ENCODE measurements at regions not wholly inside any gene's neighbourhood (a gene's known extent, or its start where the extent isn't known, plus 50 kb on each side); places are given as distances from the start of the nearest gene placed in this dataset.

GRCh38 chr9:7912037-7912535 is 112.5 kb upstream of the DMAC1 start:
- DNase-seq (no peak), ATAC-seq (peak; percentile 57)
- intact Hi-C loops (cut with micrococcal nuclease) = no loop called here

- DNase-seq (peak; percentile 32), ATAC-seq (peak; percentile 80)
- intact Hi-C loops (cut with micrococcal nuclease) = no loop called here
These were observed 110.9 kb upstream of the DMAC1 start for GRCh38 chr9:7910426-7911020.

GRCh38 chr9:7909537-7909936 is 110.0 kb upstream of the DMAC1 start:
- intact Hi-C loops (cut with micrococcal nuclease) = no loop called here
- ATAC-seq = peak; percentile 62
- DNase-seq = no peak

GRCh38 chr9:7907551-7908337 is 108.2 kb upstream of the DMAC1 start:
- ATAC-seq (no peak), DNase-seq (no peak)
- intact Hi-C loops (cut with micrococcal nuclease) = no loop called here

GRCh38 chr9:7906783-7907550 is 107.4 kb upstream of the DMAC1 start:
- ATAC-seq (no peak), DNase-seq (no peak)
- intact Hi-C loops (cut with micrococcal nuclease) = no loop called here

- ATAC-seq (no peak), DNase-seq (no peak)
- intact Hi-C loops (cut with micrococcal nuclease) = no loop called here
These were observed 102.0 kb upstream of the DMAC1 start for GRCh38 chr9:7901621-7902020.

DNA sequence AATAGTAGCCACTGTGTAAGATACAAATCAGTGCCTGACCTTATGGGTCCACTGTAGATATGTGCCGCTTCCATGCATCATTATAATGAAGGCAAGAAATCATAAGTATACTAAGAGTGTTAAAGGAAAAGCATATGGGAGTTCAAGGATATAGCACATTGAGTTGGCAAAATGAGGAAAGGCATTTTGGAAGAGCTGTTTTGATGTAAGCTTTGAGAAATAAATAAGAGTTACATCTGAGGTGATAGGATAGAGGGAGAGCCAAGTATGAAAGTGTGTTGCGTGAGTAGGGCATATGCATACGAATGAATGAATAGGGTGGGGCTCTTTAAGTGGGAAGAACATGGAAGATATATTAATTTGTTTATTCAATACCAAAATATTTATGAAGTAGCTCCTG is 101.0 kb upstream of the DMAC1 start:
- intact Hi-C loops (cut with micrococcal nuclease) = no loop called here
- ATAC-seq (no peak), DNase-seq (no peak)

- ATAC-seq = no peak
- no peak for DNase-seq
- intact Hi-C loops (cut with micrococcal nuclease) = no loop called here
These were observed 100.2 kb upstream of the DMAC1 start for GRCh38 chr9:7899753-7900152.

- intact Hi-C loops (cut with micrococcal nuclease) = no loop called here
- DNase-seq (no peak), ATAC-seq (no peak)
These were observed 94.7 kb upstream of the DMAC1 start for GRCh38 chr9:7894231-7894630.

GRCh38 chr9:7892975-7893374 is 93.4 kb upstream of the DMAC1 start:
- intact Hi-C loops (cut with micrococcal nuclease) = no loop called here
- ATAC-seq (no peak), DNase-seq (no peak)

- intact Hi-C loops (cut with micrococcal nuclease) = no loop called here
- ATAC-seq = no peak
- DNase-seq = no peak
These were observed 80.1 kb upstream of the DMAC1 start for GRCh38 chr9:7879551-7880245.

GRCh38 chr9:7871977-7872730 is 72.6 kb upstream of the DMAC1 start:
- no peak for DNase-seq
- ATAC-seq = no peak
- intact Hi-C loops (cut with micrococcal nuclease) = no loop called here

DNA sequence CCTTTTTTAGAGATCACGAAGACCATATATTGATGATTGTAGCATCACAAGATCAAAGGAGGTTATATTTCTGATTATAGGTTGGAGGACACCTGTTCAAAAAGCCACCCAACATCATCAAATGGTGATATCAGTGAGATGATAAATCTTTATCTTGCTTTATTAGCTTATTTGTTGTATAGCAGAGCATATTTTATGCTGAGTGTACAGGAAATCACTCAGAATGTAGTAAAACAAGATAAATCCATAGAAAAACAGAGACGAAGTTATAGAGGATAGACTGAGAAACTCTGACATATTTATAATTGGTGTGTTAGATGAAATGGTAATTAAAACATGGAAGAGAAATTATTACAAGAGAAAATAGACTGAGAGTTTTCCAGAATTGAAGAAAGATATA is 69.8 kb upstream of the DMAC1 start:
- intact Hi-C loops (cut with micrococcal nuclease) = no loop called here
- ATAC-seq (no peak), DNase-seq (no peak)

DNA sequence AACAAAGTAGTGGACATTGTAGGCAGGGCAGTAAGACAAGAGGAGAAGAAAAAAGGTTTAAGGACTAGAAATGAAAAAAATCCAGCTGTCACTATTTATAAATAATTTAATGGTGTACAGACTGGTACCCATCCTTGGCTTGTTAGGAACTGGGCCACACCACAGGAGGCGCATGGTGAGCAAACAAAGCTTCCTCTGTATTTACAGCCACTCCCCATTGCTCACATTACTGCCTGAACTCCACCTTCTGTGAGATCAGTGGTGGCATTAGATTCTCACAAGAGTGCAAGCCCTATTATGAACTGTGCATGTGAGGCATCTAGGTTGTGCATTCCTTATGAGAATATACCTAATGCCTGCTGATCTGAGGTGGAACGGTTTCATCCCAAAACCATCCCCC is 62.6 kb upstream of the DMAC1 start:
- ATAC-seq = no peak
- intact Hi-C loops (cut with micrococcal nuclease) = no loop called here
- no peak for DNase-seq

GRCh38 chr9:7861086-7861485 is 61.5 kb upstream of the DMAC1 start:
- intact Hi-C loops (cut with micrococcal nuclease) = no loop called here
- ATAC-seq (no peak), DNase-seq (no peak)

GRCh38 chr9:7860335-7860709 is 60.7 kb upstream of the DMAC1 start:
- DNase-seq (no peak), ATAC-seq (no peak)
- intact Hi-C loops (cut with micrococcal nuclease) = no loop called here

DNA sequence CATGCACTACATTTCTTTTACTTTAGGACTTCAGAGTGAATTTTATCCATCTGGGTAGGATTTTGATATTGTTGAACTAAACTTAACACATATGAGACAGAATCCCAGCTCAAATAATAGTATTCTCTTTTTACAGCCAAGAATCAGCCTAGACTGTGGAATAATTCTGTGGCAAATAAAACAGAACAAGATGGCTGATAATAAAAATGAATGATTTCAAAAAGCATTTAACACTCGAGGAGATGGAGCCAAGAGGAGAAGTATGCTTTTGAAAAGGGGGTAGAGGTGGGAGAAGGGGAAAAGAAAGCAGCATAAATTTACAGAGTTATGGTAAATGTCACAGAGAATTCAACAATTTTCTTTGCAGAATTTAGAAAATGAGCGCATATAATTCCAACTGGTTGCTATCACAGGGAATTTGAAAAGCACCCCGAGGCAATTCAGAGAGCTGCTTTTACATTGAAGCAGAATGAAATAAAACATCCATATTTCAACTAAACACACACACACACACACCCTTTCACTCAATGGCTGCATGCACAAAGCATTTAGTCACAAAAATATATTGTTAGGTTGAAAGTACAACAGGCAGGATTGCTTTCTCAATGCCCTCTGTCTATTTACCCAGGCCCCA is 60.2 kb upstream of the DMAC1 start:
- no peak for DNase-seq
- intact Hi-C loops (cut with micrococcal nuclease) = no loop called here
- no peak for ATAC-seq

DNA sequence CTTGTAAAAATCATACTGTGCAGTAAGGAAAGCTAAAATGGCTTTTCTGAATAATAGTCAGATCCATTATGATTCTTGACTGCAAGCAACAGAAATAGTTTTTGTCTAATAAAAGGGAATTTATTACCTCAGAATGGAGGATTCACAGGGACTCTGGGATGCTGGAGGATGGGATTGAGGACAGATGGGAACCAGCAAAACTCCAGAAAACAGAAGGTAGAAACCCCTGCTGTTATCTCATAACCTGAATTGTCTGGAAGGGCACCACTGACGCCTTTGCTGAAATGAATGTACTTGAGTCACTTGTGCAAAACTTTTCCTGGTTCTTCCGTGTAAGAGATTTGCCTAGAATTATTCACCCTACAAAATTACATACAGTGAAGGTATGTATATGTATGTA is 58.6 kb upstream of the DMAC1 start:
- ATAC-seq = no peak
- intact Hi-C loops (cut with micrococcal nuclease) = no loop called here
- no peak for DNase-seq

GRCh38 chr9:7854763-7855162 is 55.2 kb upstream of the DMAC1 start:
- intact Hi-C loops (cut with micrococcal nuclease) = no loop called here
- ATAC-seq (no peak), DNase-seq (no peak)
